Epidermal melanocyte (primary cell): ENCODE measurements at regions not wholly inside any gene's neighbourhood (a gene's known extent, or its start where the extent isn't known, plus 50 kb on each side); places are given as distances from the start of the nearest gene placed in this dataset.
"Not testable (repeated sequence)": the region's sequence is repeated elsewhere in the genome, so short reads cannot be mapped to it uniquely, and the experiment has no call there.

Source experiments
- DNase-seq: peaks from one replicate; pipeline ENCODE4 v3.0.0; 2011; ENCODE audit warnings: low spot score; ENCODE audit not compliant: insufficient read length

DNA sequence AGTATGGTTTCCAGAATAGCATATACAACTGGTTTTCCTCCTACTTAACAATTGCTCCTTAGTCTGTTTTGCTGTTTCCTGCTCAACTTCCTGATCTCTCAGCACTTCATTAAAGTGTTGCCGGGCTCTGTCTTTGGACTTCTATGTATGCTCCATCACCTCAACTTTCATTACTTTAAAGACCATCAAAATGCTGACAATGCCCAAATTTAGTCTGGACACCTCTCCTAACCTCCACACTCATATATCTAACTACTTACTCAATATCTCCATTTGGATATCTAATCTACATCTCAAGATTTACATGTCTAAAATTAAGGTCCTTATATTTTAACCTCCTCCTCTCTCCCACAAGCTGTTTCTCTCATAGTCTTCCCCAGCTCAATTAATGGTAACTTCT, 54.4 kb upstream of the LGR5 start:
- DNase-seq = no peak

DNA sequence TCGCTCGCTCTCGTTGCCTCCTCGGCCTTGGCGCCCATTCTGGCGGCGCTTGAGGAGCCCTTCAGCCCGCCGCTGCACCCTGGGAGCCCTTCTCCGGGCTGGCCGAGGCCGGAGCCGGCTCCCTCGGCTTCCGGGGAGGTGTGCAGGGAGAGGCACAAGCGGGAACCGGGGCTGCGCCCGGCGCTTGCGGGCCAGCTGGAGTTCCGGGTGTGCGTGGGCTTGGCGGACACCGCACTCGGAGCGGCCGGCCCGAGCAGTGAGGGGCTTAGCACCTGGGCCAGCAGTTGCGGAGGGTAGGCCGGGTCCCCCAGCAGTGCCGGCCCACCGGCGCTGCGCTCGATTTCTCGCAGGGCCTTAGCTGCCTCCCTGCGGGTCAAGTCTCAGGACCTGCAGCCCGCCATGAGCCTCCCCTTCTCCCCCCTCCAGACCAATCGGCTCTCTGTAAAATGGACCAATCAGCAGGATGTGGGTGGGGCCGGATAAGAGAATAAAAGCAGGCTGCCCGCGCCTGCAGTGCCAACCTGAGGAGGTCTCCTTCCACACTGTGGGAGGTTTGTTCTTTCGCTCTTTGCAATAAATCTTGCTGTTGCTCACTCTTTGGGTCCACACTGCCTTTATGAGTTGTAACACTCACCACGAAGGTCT, 62.8 kb upstream of the LGR5 start:
- not testable (repeated sequence) for DNase-seq

DNA sequence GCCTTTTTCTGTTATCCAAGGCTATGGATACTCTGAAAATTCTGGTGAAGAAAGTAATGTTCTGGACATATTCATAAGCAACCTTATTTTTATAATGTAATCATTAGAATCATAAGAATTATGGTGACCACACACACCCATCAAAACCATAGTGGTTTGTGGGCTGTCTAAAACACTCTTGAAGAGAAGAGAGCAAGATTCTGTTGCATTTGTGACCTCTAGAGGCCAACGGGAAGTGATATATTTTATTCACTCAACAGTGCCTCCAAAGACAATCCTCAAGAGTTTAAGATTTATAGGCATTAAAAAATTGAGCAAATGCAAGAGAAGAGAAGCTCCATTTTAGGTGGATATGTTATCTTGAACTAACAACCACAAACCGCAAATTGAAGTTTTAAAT, 68.5 kb upstream of the LGR5 start:
- DNase-seq = no peak

DNA sequence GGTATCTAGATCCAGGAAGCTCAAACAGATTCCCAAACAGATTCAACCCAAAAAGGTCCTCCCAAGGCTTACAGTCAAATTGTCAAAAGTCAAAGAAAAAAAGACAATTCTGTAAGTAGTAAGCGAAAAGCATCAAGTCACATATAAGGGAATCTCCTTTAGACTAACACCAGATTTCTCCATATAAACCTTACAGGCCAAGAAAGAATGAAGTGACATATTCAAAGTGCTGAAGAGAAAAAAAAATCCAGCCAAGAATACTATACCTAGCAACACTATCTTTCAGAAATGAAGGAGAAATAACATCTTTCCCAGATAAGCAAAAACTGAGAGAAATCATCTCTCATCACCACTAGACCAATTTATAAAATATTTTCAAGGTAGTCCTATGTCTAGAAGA, 79.6 kb upstream of the LGR5 start:
- no peak for DNase-seq

DNA sequence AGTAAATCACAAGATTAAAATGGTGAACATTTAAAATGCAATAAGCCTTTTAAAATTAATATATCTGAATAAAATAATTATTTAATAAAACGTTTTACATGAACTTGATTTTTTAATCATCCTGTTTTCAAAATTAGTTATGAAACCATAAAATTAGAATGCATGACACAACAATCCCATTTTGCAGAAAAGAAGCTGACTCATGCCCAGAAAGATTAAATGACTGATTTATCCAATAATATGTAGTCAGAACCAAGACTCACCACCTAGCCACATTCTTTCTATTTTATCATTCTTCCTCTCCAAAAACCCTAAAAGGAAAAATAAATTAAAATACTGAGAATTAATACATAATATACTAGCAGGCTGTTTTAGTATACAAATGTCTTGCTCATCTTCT, 83.0 kb upstream of the LGR5 start:
- DNase-seq = no peak

DNA sequence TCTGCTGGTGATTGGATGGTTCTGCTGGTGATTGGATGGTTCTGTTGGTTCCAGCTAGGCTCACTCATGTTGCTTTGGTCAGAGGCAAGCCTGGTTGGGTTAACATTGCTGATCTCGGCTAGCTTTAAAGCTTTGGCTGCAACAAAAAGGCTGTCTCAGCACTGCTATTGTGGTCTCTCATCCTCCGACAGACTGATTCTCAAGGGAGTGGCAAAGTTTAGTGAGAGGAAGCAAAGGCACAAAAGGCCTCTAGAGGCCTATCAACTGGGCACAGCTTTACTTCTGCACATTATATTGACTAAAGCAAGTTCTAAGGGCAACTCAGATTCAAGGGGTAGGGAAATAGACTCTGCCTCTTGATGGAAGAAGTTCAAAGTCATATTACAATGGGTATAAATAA, 84.7 kb upstream of the LGR5 start:
- no peak for DNase-seq

DNA sequence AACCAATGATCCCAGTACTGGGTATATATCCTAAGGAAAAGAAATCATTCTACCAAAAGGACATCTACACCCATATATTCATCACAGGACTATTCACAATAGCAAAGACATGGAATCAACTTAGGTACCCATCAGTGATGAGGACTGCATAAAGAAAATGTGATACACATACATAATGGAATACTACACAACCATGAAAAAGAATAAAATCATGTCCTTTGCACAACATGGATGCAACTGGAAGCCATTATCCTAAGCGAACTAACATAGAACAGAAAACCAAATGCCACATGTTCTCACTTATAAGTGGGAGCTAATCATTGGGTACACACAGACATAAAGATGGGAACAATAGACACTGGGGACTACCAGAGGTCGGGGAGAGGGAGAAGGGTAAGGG, 86.0 kb upstream of the LGR5 start:
- DNase-seq = no peak

DNA sequence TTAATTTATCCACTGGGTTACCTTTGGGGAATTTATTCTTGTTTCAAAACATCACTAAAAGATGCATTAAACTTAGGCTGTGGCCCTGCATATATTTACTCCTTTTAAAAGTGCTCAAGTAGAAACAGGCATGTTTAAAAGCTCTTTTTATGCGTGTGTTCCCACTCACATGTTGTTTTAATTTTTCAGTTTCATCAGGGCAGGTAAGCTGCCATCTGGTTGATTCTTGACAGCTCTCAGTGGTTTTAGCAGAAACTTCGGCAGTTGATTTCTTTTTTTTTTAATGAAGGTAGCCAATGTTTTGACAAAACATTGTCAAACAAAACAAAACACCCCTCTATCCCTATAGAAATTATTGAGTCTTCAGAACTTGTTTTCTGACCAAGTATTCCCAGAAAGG, 89.6 kb upstream of the LGR5 start:
- no peak for DNase-seq

DNA sequence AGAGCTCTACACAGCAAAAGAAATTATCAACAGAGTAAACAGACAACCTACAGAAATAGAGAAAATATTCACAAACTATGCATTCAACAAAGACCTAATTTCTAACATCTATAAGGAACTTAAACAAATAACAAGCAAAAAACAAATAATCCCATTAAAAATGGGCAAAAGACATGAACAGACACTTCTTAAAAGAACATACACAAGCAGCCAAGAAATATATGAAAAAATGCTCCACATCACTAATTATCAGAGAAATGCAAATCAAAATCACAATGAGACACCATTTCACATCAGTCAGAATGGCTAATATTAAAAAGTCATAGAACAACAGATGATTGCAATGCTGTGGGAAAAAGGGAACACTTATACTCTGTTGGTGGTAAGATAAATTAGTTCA, 100.7 kb upstream of the LGR5 start:
- DNase-seq = no peak

DNA sequence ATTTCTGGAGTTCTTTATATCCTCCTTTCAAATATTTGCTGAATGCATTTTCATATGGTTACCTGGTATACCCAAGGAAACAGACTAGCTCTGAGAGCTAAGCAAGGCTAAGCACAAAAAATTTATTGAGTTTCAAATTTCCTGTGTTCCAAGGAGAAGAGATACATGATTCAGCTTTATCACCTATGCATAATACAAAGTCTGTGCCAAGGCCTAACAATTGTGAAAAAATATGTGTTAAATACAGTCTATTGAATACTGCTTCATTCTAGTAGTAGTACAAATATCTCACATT, 103.7 kb upstream of the LGR5 start:
- DNase-seq = no peak

DNA sequence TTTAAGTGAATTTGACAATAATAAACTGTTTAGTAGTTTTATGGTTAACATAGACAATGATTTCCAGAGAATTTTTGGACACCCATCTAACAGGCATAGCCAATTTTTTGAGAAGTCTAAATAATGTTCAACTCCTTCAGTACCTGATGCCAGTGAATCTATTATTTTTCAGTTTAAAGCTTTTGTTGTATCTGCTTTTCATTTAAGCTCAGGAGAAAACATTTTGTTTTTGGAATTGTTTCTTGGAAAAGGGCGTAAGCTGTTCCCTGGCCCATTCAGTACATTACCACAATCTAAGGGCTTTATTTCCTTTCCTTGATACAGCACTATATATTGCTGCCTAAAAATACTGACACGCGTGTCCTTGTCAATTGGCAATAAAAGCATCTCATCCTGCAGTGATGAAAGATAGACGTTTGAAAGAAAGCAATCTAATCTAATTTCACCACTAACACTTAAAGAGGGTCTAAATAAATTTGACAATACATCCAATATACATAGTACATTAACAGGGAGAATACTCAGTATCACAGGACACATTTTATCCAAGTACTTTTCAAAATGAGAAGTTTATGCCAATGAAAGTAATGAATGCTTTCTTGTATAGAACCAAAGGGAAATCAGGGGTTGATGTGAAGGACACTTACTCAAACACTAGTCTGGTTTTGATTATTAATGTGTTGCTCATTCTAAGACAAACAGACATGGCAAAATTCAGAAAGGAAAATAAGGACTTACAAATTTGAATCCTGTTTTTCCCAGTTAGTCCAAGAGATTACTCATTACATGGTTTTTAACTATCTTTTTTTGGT, 104.2 kb upstream of the LGR5 start:
- DNase-seq = no peak

DNA sequence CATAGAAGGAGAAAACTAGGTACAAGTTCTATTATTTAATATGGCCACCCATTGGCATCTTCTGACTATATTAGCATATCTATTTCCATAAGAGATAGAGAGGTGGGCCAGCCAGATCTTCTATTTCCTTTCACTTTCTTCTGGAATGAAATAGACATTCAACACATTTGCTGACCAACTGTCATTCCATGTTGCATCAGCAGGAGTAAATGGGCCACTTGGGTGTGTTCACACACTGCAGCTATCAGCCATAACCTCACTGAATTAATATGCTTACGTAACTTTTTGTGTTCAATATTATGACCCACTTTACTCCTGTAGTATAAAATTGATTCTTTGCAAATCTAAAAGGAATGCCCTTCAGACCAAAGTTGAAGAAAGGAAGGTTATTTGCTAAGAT, 106.2 kb upstream of the LGR5 start:
- no peak for DNase-seq

DNA sequence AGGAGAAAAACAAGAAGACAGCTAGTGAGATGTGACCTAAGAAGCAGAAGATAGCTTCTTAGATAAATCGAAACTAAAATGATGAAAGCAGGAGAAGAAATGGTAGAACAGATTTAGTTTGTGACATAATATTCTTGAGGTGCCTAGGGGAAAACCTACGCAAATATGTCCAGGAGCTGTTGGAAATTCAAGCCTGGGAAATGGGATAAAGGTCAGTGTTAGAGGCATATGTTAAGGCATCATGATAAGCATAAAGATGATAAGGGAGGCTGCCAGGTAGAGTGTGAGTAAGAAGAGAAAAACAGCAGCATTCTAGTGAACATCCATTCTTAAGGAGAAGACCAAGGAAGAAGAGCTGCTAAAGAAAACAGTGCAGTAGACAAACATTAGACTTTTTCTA, 109.6 kb upstream of the LGR5 start:
- no peak for DNase-seq

DNA sequence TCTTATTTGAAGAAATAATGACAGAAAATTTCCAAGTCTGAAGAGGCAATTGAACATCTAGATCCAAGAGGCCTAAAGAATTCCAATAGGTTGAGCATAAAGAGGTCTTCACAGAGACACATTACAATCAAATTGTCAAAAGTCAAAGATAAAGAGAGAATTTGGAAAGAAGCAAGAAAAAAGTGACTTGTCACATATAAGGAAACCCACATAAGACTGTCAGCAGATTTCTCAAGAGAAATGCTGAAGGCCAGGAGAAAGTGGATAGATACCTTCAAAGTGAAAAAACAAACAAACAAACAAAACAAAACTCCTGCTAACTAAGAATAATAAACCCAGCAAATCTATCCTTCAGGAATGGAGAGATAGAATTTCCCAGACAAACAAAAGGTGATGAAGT, 118.1 kb upstream of the LGR5 start:
- DNase-seq = no peak

DNA sequence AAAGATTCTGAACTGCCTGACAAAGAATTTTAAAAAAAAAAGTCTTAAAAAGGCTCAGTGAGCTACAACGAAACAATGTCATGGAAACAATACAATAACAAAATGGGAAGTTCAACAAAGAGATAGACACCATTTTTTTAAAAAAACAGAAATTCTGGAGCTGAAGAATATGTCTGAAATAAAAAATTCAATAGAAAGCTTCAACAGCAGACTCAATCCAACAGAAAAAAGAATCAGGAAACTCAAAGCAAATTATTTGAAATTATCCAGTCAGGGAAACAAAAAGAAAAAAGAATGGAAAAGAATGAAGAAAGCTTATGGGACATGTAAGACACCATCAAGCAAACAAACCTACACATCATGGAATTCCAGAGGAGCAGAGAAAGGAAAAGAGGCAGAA, 118.5 kb upstream of the LGR5 start:
- no peak for DNase-seq

DNA sequence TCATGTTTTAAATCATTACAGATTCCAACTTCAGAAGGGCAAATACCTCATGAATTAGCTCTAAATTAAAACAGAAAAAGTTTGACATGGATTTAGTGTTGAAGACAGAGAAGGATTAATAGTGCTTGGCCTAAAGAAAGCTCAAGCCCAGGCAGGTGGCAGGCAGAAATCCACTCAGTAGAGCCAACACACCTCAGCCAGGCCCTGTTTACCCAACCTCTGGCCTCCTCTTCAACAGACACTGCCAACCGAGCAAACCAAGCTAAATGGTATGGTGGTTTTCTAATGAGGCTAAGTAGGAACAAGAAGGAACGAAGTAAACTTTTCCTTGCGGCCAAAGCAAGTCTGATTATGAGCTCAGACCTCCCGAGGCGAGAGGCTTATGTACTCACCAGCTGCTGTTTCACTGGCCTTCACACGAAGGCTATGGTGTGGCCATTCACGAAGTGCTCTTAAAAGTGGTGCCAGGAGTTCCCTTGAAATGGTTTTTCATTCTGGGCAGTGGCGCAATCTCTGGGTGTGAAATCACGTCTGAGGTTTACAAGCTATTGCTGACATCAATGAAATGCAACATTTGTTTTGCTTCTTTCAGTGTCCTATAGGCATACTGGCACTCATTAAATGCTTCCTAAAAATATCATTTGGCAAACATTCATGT, 124.1 kb upstream of the LGR5 start:
- DNase-seq = no peak

DNA sequence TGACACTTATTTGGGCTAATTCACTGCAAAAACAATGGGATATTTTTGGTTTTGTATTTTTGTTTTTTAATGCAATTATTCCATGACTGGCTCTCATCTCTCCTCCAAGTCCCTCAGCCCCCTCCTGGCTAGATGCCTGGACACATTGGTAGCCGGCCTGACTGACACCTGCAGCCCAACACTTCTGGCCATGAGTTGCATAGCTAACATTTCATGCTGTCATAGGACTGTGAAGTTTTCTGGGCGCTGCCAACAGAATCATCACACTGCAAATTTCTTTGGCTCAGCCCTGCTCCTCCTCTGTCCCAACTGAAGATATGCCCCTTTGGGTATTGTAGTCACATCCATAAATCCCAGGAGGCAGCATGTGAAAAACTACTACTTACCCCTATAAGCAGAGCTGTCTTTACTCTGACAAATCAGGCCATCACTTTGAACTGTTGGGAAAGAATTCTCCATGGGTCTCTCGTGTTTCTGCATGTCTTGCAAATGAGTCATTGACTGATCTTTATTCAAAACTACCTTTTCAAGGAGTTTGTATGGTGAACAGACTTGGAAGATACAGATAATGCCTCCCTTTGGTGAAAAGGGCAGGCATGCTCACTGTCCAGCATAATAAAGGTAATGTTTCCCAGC, 126.7 kb upstream of the LGR5 start:
- no peak for DNase-seq

DNA sequence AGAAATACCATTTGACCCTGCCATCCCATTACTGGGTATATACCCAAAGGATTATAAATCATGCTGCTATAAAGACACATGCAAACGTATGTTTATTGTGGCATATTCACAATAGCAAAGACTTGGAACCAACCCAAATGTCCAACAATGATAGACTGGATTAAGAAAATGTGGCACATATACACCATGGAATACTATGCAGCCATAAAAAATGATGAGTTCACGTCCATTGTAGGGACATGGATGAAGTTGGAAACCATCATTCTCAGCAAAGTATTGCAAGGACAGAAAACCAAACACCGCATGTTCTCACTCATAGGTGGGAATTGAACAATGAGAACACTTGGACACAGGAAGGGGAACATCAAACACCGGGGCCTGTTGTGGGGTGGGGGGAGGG, 128.0 kb upstream of the LGR5 start:
- DNase-seq = not testable (repeated sequence)

DNA sequence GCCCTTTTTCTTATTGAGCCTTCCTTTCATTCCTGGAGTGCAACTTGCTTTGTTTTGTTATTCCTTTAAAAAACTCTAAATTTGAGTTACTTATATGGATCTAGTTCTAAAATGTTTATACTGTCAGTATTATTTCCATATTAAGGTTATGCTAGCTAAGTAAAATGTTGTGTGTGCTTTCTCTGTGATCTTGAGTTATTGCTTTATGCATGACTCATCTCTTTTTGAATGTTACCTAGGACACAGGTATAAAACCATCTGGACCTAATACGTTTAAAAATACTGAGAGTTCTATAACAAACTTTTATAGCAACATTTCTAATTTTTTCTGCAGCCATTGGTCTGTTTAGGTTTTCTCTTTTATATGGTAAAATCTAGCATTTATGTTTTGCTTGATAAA, 132.8 kb upstream of the LGR5 start:
- DNase-seq = no peak

DNA sequence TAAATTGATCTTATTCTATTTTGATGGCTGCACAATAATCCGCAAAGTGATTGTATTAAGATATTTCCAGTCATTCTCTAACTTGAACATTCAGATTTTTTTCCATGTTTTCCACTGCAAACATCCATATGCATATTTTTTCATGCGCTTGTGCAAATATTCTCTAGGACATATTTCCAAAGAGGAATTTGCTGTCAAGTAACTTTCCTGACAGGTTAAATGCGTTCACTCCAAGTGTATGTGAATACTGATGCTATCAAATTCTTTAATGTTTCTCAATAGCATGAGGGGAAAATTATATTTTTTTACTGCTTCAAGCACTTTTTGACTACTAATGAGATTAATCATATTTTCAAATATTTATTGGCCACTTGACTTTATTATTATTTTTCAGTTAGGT, 135.3 kb upstream of the LGR5 start:
- DNase-seq = no peak

DNA sequence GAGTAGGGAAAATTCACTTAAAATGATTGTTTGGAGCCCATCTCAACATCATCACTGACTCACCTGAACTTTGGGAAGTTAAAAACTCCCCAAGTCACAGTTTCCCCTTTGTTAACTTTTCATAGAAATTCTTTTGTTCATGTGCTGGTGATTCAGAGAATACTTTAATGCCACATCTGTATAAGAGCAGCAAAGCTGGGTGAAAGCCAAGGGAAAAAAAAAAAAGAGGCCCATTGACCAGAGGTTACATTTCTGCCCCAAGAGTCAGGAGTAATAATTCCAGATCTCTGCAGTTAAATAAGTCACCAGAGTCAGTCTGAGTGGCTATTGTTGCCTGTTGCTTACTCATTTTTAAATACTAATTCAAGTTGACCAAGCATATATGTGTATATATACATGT, 136.4 kb upstream of the LGR5 start:
- DNase-seq = no peak
